ENCODE measurements at regions not wholly inside any gene's neighbourhood (a gene's known extent, or its start where the extent isn't known, plus 50 kb on each side); places are given as distances from the start of the nearest gene placed in this dataset.

DNA sequence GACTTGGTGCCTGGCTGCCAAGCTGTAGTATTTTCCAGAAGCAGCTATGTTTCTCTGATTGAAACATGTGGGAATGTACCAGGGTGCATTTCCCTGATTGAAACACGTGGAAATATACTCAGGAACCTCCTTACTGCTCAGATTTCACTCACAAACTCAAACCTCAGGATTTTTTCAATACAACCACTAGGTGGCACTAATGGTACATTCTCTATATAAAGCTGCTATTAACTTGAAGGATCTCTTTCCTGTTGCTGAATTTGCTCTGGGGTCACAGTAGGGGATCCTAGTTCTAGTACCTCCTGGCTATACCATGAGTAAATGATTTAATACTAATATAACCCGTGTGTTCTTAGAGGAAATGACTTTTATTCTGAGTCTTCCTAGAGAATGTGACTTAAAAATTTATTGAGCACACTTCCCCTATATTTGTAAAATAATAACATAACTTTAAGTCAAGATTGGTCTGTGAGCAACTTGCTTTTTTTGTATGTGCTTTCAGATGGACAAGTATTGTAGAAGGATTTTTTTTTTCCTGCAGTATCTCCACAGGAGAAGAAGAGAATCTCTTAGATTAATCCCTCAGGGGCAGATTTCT is 173.8 kb upstream of the MIS18BP1 start:
- Histone ChIP-seq H3K27ac (no peak overlapping the region), H3K4me3 (no peak overlapping the region)

- H3K27ac ChIP-seq, result no peak overlapping the region
- H3K4me3 ChIP-seq, result no peak overlapping the region
Observed at GRCh38 chr14:45406942-45407341, 153.9 kb upstream of the MIS18BP1 start.

DNA sequence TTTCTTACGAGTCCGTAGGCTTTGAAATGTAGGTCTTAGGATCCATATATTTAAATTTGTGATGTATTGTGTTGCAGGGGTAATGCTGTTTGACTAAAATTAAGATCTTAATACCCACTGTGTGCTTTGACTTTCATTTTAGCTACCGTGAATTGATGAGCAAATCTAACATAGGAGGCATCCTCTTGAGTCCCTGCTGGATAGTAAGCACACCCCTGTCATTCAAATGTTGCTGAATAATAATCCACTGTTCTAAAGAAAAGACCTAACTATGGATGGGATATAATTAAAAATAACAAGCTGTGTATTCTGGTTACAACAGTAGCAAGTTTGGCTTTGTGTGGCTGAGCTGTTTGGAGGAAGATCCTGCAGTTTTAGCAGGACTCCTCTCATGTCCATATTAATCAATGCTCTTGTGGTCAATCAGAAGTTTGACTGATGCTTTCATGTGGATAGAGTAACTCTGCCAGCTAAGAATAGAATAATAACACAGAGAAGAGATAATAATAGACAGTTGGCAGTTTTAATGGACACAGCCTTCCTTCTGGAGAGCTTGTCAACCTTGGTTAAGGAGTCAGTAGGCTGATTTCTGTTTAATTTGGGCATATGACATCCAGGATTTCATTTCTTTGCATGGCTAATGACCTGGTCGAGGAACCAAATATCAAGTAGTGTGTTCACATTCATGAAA is 148.1 kb upstream of the MIS18BP1 start:
- H3K27ac ChIP-seq, result no peak overlapping the region
- no peak overlapping the region for H3K4me3 ChIP-seq

- no peak overlapping the region for H3K4me3 ChIP-seq
Observed at GRCh38 chr14:45400509-45400908, 147.5 kb upstream of the MIS18BP1 start.

DNA sequence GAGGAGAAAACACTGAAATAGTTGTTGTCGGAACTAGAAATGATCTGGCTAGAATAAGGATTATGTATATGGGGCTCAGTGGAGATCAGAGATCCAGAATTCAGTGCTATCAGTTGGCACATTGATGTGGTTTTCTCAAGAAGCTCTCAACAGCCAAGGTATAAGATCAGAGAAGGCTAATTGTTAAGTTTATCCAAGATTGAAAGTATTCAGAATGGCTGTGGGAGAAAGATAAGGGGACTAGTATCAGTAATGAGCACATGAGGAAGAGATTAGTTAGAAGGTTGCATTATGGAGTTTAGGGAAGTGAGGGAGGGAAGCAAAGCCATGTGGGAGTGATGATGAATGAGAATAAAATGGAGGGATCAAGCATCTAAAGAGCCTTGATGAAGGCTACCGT is 128.1 kb upstream of the MIS18BP1 start:
- no peak overlapping the region for H3K4me3 ChIP-seq
- no peak overlapping the region for H3K27ac ChIP-seq

More at GRCh38 chr14:45400509-45400908, 147.5 kb upstream of the MIS18BP1 start:
- H3K27ac ChIP-seq, result no peak overlapping the region

- no peak overlapping the region for H3K4me3 ChIP-seq
- H3K27ac ChIP-seq, result no peak overlapping the region
Observed at GRCh38 chr14:45377166-45377565, 124.2 kb upstream of the MIS18BP1 start.

- Histone ChIP-seq H3K4me3 (no peak overlapping the region), H3K27ac (no peak overlapping the region)
Observed at GRCh38 chr14:45373877-45374276, 120.9 kb upstream of the MIS18BP1 start.

DNA sequence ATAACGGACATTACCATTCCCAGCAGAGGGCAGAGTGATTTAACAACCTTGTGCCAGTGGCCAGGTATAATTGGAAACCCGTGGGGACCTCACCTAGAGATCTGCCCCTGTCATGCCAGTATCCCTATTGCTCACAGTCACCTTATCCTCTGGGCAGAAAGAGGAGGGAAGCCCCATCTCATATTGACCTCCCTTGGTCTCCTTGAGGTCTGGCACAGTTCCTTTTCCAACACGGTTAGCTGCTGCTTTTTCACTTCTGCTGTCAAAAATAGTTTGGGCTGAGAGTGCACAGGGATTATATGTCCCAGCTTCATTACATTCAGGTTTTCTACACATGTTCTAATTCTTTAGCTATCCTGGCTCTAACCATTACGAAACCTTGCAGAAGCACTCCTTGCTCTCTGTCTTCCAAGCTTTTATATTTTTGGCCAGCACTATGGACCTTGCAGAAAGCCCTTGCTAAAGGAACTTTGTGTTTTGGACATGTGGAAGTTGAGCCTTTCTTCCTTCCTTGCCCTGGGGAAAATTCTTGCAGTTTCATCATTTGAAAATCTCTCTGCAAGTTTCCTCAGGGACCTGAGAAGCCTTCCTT is 111.7 kb upstream of the MIS18BP1 start:
- Histone ChIP-seq H3K27ac (no peak overlapping the region), H3K4me3 (no peak overlapping the region)

DNA sequence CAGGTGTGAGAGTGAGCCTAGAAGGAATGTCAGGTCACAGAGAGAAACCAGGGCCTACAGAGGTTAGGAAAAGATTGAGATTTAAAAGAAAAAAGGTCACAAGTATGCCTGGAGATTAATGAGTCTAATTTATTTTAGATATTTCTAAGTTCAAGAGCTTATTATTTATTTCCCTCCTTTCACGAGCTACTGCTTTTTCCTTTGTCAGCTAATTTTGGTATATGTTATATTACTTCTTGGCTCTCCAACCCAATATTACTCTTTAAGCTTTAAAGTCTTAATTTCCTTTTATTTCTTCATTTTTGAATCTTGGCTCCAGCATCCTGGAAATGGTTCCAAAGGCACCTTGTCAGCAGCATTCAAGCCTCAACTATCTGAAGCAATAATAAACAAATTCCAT is 109.5 kb upstream of the MIS18BP1 start:
- H3K4me3 ChIP-seq, result no peak overlapping the region
- no peak overlapping the region for H3K27ac ChIP-seq

DNA sequence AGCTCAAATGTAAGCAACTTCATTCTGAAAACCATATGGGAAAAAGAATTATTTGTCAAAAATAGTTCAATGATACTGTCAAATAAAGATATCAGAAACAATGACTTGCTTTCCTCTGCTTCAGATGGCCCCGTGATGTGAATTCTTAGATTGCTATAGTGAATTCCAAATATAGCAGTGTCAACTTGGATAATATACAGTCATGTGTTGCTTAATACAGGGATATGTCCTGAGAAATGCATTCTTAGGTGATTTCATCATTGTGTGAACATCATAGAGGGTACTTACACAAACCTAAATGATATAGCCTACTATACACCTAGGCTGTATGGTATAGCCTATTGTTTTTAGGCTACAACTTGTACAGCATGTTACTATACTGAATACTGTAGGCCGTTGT is 108.7 kb upstream of the MIS18BP1 start:
- no peak overlapping the region for H3K4me3 ChIP-seq
- H3K27ac ChIP-seq, result no peak overlapping the region

- H3K27ac ChIP-seq, result no peak overlapping the region
- no peak overlapping the region for H3K4me3 ChIP-seq
Observed at GRCh38 chr14:45359746-45360145, 106.7 kb upstream of the MIS18BP1 start.

DNA sequence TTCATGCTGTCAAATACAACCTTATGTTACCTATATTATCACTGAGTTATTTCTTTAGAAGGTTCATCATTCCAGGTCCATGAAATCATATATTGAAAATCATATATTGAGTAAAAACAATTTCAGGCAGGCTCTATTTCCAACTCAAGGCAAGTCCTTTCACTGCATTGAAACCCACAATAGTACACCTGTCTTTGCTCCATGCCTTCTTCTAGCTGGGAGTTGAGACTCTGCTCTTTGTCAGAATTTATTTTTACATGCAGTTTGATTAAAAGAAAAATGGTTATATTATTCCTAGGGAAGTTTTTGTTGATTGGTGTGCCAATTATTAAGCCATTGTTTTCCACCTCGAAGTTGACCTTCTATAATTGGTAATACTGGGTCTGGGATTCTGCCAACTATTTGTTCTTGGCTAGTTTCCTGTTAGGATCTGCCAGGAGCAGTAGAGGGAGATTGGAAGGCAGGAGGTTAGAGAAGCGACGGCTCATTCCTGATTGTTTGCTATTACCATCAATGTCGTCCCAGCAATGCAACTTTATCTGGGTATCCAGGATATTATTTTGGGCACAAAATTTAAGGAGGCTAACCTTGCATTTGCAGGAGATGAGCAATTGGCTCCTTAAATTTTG is 79.5 kb upstream of the MIS18BP1 start:
- Histone ChIP-seq H3K27ac (no peak overlapping the region), H3K4me3 (no peak overlapping the region)

DNA sequence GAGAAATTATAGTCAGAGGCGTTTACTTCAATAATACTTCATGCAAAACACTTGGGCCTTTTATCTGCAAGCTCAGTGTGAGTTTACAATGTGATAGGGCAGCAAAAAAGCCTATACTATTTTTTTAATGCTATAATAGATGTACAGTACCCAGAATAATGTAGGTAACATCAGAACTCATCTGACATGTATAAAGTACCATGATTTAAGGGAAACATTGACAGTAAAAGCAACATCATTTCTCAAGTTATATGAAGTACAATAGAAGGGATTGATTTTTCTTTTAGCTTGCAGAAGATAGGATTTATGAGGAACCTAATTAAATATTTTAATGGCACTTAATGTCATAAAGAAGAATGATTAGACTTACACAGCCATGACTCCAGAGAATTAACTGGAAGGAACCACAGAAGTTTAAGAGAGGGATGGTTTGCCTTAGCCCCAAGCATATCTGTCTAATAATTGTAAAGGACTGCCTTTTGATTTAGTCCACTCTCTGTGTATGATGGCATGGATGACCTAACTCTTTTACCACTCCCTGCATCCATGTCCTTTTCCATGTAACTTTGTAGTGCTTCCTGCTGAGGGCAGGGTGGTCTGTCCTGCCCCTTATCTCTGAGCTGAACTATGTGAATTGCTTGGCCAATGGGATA is 55.9 kb upstream of the MIS18BP1 start:
- Histone ChIP-seq H3K27ac (no peak overlapping the region), H3K4me3 (no peak overlapping the region)
